Upper lobe of left lung (tissue), 4 donors: ENCODE measurements at regions not wholly inside any gene's neighbourhood (a gene's known extent, or its start where the extent isn't known, plus 50 kb on each side); places are given as distances from the start of the nearest gene placed in this dataset.

Source experiments
- CTCF ChIP-seq, 6 experiments: fragments of 450-650 bp in 4 of 6; fragments of 200-600 bp in 2 of 6; sonication (generic) in 2 of 6; IDR thresholded peaks; one replicate each; pipeline ENCODE4 v1.5.1; 2016 to 2019; ENCODE audit warnings: antibody characterized with exemption in 6 of 6
- EP300 ChIP-seq, 4 donors: sonication (generic); formaldehyde crosslinking; IDR thresholded peaks; one replicate each; pipeline ENCODE4 v1.5.1; 2017; ENCODE audit warnings: antibody characterized with exemption in 4 of 4, control low read depth in 2 of 4
- POLR2A ChIP-seq, 4 donors: fragments of 450-650 bp; IDR thresholded peaks; one replicate each; pipeline ENCODE4 v1.5.1; 2016 to 2017; ENCODE audit warnings: antibody characterized with exemption in 4 of 4, mild to moderate bottlenecking in 2 of 4
- POLR2AphosphoS5 ChIP-seq, 2 donors: sonication (generic); formaldehyde crosslinking; IDR thresholded peaks; one replicate each; pipeline ENCODE4 v1.5.1; 2017; ENCODE audit warnings: antibody characterized with exemption in 2 of 2

- TF ChIP-seq CTCF (IDR thresholded peaks at IDR 0.05) (no peak), POLR2AphosphoS5 (IDR thresholded peaks at IDR 0.05) (no peak), EP300 (IDR thresholded peaks at IDR 0.05) (no peak), POLR2A (IDR thresholded peaks at IDR 0.05) (no peak)
These were observed 180.2 kb upstream of the PHACTR1 start for GRCh38 chr6:12536416-12536815.
